CD8-positive, alpha-beta memory T cell (primary cell): ENCODE measurements at regions not wholly inside any gene's neighbourhood (a gene's known extent, or its start where the extent isn't known, plus 50 kb on each side); places are given as distances from the start of the nearest gene placed in this dataset.

Experiments used
- CTCF ChIA-PET: fragments of 350-600 bp; sonication (Branson Sonifier 250); formaldehyde crosslinking; loops from one replicate; lab custom pipeline; 2021; ENCODE audit warnings: antibody characterized with exemption; lab: Charles Lee
- POLR2A ChIA-PET: fragments of 350-600 bp; sonication (Branson Sonifier 250); formaldehyde crosslinking; loops from one replicate; lab custom pipeline; 2021; ENCODE audit warnings: antibody characterized with exemption; lab: Charles Lee
- DNase-seq, 5 donors: peaks; one replicate each; pipeline versions ENCODE4 v3.0.0 to v3.0.0-alpha.2; 2020 to 2022; ENCODE audit warnings: mixed read lengths in 1 of 5
- H3K27ac ChIP-seq: one replicate; pipeline ENCODE4 v1.7.0; 2013; ENCODE audit warnings: low read depth, mild to moderate bottlenecking, low read length, moderate library complexity
- H3K27me3 ChIP-seq: 2 replicates; pipeline ENCODE4 v1.7.0; 2013; ENCODE audit warnings: low read length, mild to moderate bottlenecking; ENCODE audit not compliant: insufficient read depth, poor library complexity, severe bottlenecking
- H3K36me3 ChIP-seq: 2 replicates; pipeline ENCODE4 v1.7.0; 2013; ENCODE audit warnings: mild to moderate bottlenecking, low read length, moderate library complexity; ENCODE audit not compliant: insufficient read depth
- H3K4me1 ChIP-seq: 2 replicates; pipeline ENCODE4 v1.7.0; 2013; ENCODE audit warnings: mild to moderate bottlenecking, low read length, moderate library complexity; ENCODE audit not compliant: insufficient read depth
- H3K4me3 ChIP-seq: 2 replicates; pipeline ENCODE4 v1.7.0; 2013; ENCODE audit warnings: mild to moderate bottlenecking, low read length
- H3K9me3 ChIP-seq: 2 replicates; pipeline ENCODE4 v1.7.0; 2013; ENCODE audit warnings: mild to moderate bottlenecking, low read length
- H3K27ac Mint-ChIP-seq, 8 donors: one replicate each; pipeline ENCODE4 v1.8.0; 2020 to 2021; ENCODE audit warnings: mixed read lengths in 8 of 8, mild to moderate bottlenecking in 6 of 8, inconsistent platforms in 3 of 8, moderate library complexity in 3 of 8
- H3K27me3 Mint-ChIP-seq, 2 donors: one replicate each; pipeline ENCODE4 v1.8.0; 2020 to 2021; ENCODE audit warnings: mixed read lengths in 2 of 2, mild to moderate bottlenecking in 1 of 2, moderate library complexity in 1 of 2
- H3K36me3 Mint-ChIP-seq, 3 donors: one replicate each; pipeline ENCODE4 v1.8.0; 2020 to 2021; ENCODE audit warnings: mixed read lengths in 3 of 3, inconsistent platforms in 1 of 3, mild to moderate bottlenecking in 1 of 3
- H3K4me1 Mint-ChIP-seq, 3 donors: one replicate each; pipeline ENCODE4 v1.8.0; 2020 to 2021; ENCODE audit warnings: mixed read lengths in 3 of 3, inconsistent platforms in 1 of 3, mild to moderate bottlenecking in 1 of 3
- H3K4me3 Mint-ChIP-seq, 7 donors: one replicate each; pipeline ENCODE4 v1.8.0; 2020 to 2021; ENCODE audit warnings: mixed read lengths in 7 of 7, mild to moderate bottlenecking in 6 of 7, moderate library complexity in 4 of 7, inconsistent platforms in 2 of 7
- H3K9me3 Mint-ChIP-seq, 5 donors: one replicate each; pipeline ENCODE4 v1.8.0; 2020 to 2022; ENCODE audit warnings: mixed read lengths in 5 of 5, mild to moderate bottlenecking in 3 of 5, moderate library complexity in 2 of 5, inconsistent platforms in 1 of 5

- Mint-ChIP-seq H3K27ac (no peak overlapping the region), H3K4me3 (no peak overlapping the region), H3K27me3 (peaks cover 39 to 55% of the 10 kb centered on the region in 2 donors), H3K36me3 (peaks cover 0 to 6% (median 2%) of the 10 kb centered on the region in 3 donors), H3K9me3 (peaks cover 0 to 15% (median 6%) of the 10 kb centered on the region in 5 donors), H3K4me1 (peaks cover 12 to 16% (median 14%) of the 10 kb centered on the region in 3 donors)
- CTCF ChIA-PET = no interaction called here
- DNase-seq = no peak
- Histone ChIP-seq H3K4me1 (no peaks in the 10 kb centered on the region), H3K27me3 (peaks cover 12% of the 10 kb centered on the region), H3K9me3 (no peaks in the 10 kb centered on the region), H3K36me3 (no peaks in the 10 kb centered on the region), H3K27ac (no peak overlapping the region), H3K4me3 (no peak overlapping the region)
- POLR2A ChIA-PET = no interaction called here
These were observed 227.3 kb upstream of the IL12A start for GRCh38 chr3:159761369-159761768.

GRCh38 chr3:159761848-159762635, 226.6 kb upstream of the IL12A start:
- H3K4me3 Mint-ChIP-seq = peak overlapping the region in 1 of 7 donors; percentile 75
- H3K9me3 ChIP-seq = no peaks in the 10 kb centered on the region
- no peaks in the 10 kb centered on the region for H3K36me3 ChIP-seq
- peaks cover 12 to 16% (median 14%) of the 10 kb centered on the region in 3 donors for H3K4me1 Mint-ChIP-seq
- H3K9me3 Mint-ChIP-seq = peaks cover 0 to 9% (median 0%) of the 10 kb centered on the region in 5 donors
- POLR2A ChIA-PET = no interaction called here
- DNase-seq = no peak
- no peak overlapping the region for H3K27ac ChIP-seq
- no peak overlapping the region for H3K27ac Mint-ChIP-seq
- H3K27me3 ChIP-seq = peaks cover 13% of the 10 kb centered on the region
- CTCF ChIA-PET = no interaction called here
- H3K4me3 ChIP-seq = no peak overlapping the region
- H3K36me3 Mint-ChIP-seq = peaks cover 0 to 6% (median 0%) of the 10 kb centered on the region in 3 donors
- H3K27me3 Mint-ChIP-seq = peaks cover 42 to 57% of the 10 kb centered on the region in 2 donors
- H3K4me1 ChIP-seq = no peaks in the 10 kb centered on the region

- no peaks in the 10 kb centered on the region for H3K9me3 ChIP-seq
These were observed 225.5 kb upstream of the IL12A start for GRCh38 chr3:159763011-159763601.

GRCh38 chr3:159763602-159764489, 224.8 kb upstream of the IL12A start:
- peak overlapping the region in 5 of 7 donors; percentile 55 to 75 (median 69) for H3K4me3 Mint-ChIP-seq
- peaks cover 42 to 64% of the 10 kb centered on the region in 2 donors for H3K27me3 Mint-ChIP-seq
- no peak overlapping the region for H3K27ac Mint-ChIP-seq
- H3K36me3 Mint-ChIP-seq = peaks cover 0 to 6% (median 0%) of the 10 kb centered on the region in 3 donors
- H3K4me1 Mint-ChIP-seq = peaks cover 12 to 16% (median 14%) of the 10 kb centered on the region in 3 donors
- H3K27ac ChIP-seq = no peak overlapping the region
- H3K27me3 ChIP-seq = peaks cover 13% of the 10 kb centered on the region
- ChIA-PET CTCF (no interaction called here), POLR2A (no interaction called here)
- H3K36me3 ChIP-seq = no peaks in the 10 kb centered on the region
- DNase-seq = no peak
- H3K9me3 ChIP-seq = no peaks in the 10 kb centered on the region
- peaks cover 0 to 8% (median 0%) of the 10 kb centered on the region in 5 donors for H3K9me3 Mint-ChIP-seq
- no peak overlapping the region for H3K4me3 ChIP-seq
- H3K4me1 ChIP-seq = no peaks in the 10 kb centered on the region

More at GRCh38 chr3:159763011-159763601, 225.5 kb upstream of the IL12A start:
- H3K4me3 ChIP-seq = no peak overlapping the region
- H3K36me3 Mint-ChIP-seq = peaks cover 0 to 6% (median 0%) of the 10 kb centered on the region in 3 donors
- peak overlapping the region; percentile 38 to 75 (median 61) for H3K4me3 Mint-ChIP-seq
- DNase-seq = peak in 1 of 5 donors; percentile 5
- no peak overlapping the region for H3K27ac ChIP-seq
- H3K4me1 ChIP-seq = no peaks in the 10 kb centered on the region
- peaks cover 12 to 16% (median 14%) of the 10 kb centered on the region in 3 donors for H3K4me1 Mint-ChIP-seq
- H3K9me3 Mint-ChIP-seq = peaks cover 0 to 8% (median 0%) of the 10 kb centered on the region in 5 donors
- no peaks in the 10 kb centered on the region for H3K36me3 ChIP-seq
- peaks cover 13% of the 10 kb centered on the region for H3K27me3 ChIP-seq
- H3K27ac Mint-ChIP-seq = peak overlapping the region in 2 of 8 donors; percentile 17 to 75
- ChIA-PET POLR2A (no interaction called here), CTCF (no interaction called here)
- peaks cover 42 to 63% of the 10 kb centered on the region in 2 donors for H3K27me3 Mint-ChIP-seq

- CTCF ChIA-PET = no interaction called here
- Histone ChIP-seq H3K4me1 (no peaks in the 10 kb centered on the region), H3K4me3 (no peak overlapping the region), H3K9me3 (no peaks in the 10 kb centered on the region), H3K27me3 (peaks cover 13% of the 10 kb centered on the region), H3K27ac (no peak overlapping the region), H3K36me3 (no peaks in the 10 kb centered on the region)
- DNase-seq = no peak
- peaks cover 42 to 68% of the 10 kb centered on the region in 2 donors for H3K27me3 Mint-ChIP-seq
- H3K36me3 Mint-ChIP-seq = peaks cover 0 to 6% (median 0%) of the 10 kb centered on the region in 3 donors
- no peak overlapping the region for H3K27ac Mint-ChIP-seq
- H3K9me3 Mint-ChIP-seq = peaks cover 0 to 8% (median 0%) of the 10 kb centered on the region in 5 donors
- peak overlapping the region in 2 of 7 donors; percentile 62 to 66 for H3K4me3 Mint-ChIP-seq
- POLR2A ChIA-PET = no interaction called here
- H3K4me1 Mint-ChIP-seq = peaks cover 12 to 16% (median 14%) of the 10 kb centered on the region in 3 donors
These were observed 224.1 kb upstream of the IL12A start for GRCh38 chr3:159764490-159765029.

GRCh38 chr3:159765030-159765859, 223.4 kb upstream of the IL12A start:
- H3K27me3 ChIP-seq = peaks cover 13% of the 10 kb centered on the region
- no peak overlapping the region for H3K4me3 ChIP-seq
- H3K4me1 ChIP-seq = no peaks in the 10 kb centered on the region
- H3K36me3 Mint-ChIP-seq = peaks cover 0 to 6% (median 0%) of the 10 kb centered on the region in 3 donors
- peak overlapping the region; percentile 3 to 77 (median 59) for H3K4me3 Mint-ChIP-seq
- H3K36me3 ChIP-seq = no peaks in the 10 kb centered on the region
- H3K4me1 Mint-ChIP-seq = peaks cover 12 to 16% (median 14%) of the 10 kb centered on the region in 3 donors
- peaks cover 42 to 65% of the 10 kb centered on the region in 2 donors for H3K27me3 Mint-ChIP-seq
- POLR2A ChIA-PET = no interaction called here
- peaks cover 0 to 8% (median 0%) of the 10 kb centered on the region in 5 donors for H3K9me3 Mint-ChIP-seq
- CTCF ChIA-PET = no interaction called here
- H3K27ac Mint-ChIP-seq = peak overlapping the region in 1 of 8 donors; percentile 66
- H3K27ac ChIP-seq = no peak overlapping the region
- DNase-seq = no peak
- H3K9me3 ChIP-seq = no peaks in the 10 kb centered on the region

- peaks cover 13% of the 10 kb centered on the region for H3K27me3 ChIP-seq
- no peak overlapping the region for H3K27ac Mint-ChIP-seq
- peaks cover 0 to 6% (median 0%) of the 10 kb centered on the region in 3 donors for H3K36me3 Mint-ChIP-seq
- H3K9me3 ChIP-seq = no peaks in the 10 kb centered on the region
- H3K4me3 ChIP-seq = no peak overlapping the region
- ChIA-PET POLR2A (no interaction called here), CTCF (no interaction called here)
- no peaks in the 10 kb centered on the region for H3K4me1 ChIP-seq
- no peaks in the 10 kb centered on the region for H3K36me3 ChIP-seq
- DNase-seq = no peak
- peak overlapping the region in 2 of 7 donors; percentile 59 to 70 for H3K4me3 Mint-ChIP-seq
- no peak overlapping the region for H3K27ac ChIP-seq
- H3K27me3 Mint-ChIP-seq = peaks cover 39 to 62% of the 10 kb centered on the region in 2 donors
- peaks cover 0 to 6% (median 0%) of the 10 kb centered on the region in 5 donors for H3K9me3 Mint-ChIP-seq
- H3K4me1 Mint-ChIP-seq = peaks cover 12 to 16% (median 14%) of the 10 kb centered on the region in 3 donors
These were observed 222.8 kb upstream of the IL12A start for GRCh38 chr3:159765860-159766294.
